Hepatocyte (in vitro differentiated cells): ENCODE measurements at regions not wholly inside any gene's neighbourhood (a gene's known extent, or its start where the extent isn't known, plus 50 kb on each side); places are given as distances from the start of the nearest gene placed in this dataset.

Experiments used
- DNase-seq: peaks from one replicate; pipeline ENCODE4 v3.0.0-alpha.2; 2016; ENCODE audit warnings: low spot score
- H2AFZ ChIP-seq: fragments of 200-600 bp; sonication (generic); 2 replicates; pipeline ENCODE4 v1.6.0; 2016; ENCODE audit warnings: antibody characterized with exemption, mild to moderate bottlenecking
- H3K27ac ChIP-seq: fragments of 200-600 bp; sonication (generic); 2 replicates; pipeline ENCODE4 v1.5.1; 2016; ENCODE audit warnings: mild to moderate bottlenecking
- H3K27me3 ChIP-seq: fragments of 200-600 bp; sonication (generic); 2 replicates; pipeline ENCODE4 v1.6.1; 2016
- H3K36me3 ChIP-seq: fragments of 200-600 bp; sonication (generic); replicated peaks from 2 replicates; pipeline ENCODE4 v1.5.1; 2016; ENCODE audit warnings: low read depth; ENCODE audit not compliant: insufficient read depth
- H3K4me1 ChIP-seq: fragments of 200-600 bp; sonication (generic); 2 replicates; pipeline ENCODE4 v1.5.1; 2016; ENCODE audit warnings: mild to moderate bottlenecking, moderate library complexity; ENCODE audit not compliant: insufficient read depth
- H3K4me2 ChIP-seq: fragments of 200-600 bp; sonication (generic); 2 replicates; pipeline ENCODE4 v1.6.0; 2016
- H3K4me3 ChIP-seq: fragments of 200-600 bp; sonication (generic); 2 replicates; pipeline ENCODE4 v1.5.1; 2016; ENCODE audit warnings: mild to moderate bottlenecking
- H3K79me2 ChIP-seq: fragments of 200-600 bp; sonication (generic); 2 replicates; pipeline ENCODE4 v1.6.0; 2017; ENCODE audit warnings: mild to moderate bottlenecking
- H3K9me2 ChIP-seq: fragments of 200-600 bp; sonication (generic); replicated peaks from 2 replicates; pipeline ENCODE4 v1.6.0; 2017; ENCODE audit warnings: mild to moderate bottlenecking; ENCODE audit not compliant: insufficient read depth
- H3K9me3 ChIP-seq: fragments of 200-600 bp; sonication (generic); 2 replicates; pipeline ENCODE4 v1.5.1; 2016; ENCODE audit warnings: low read depth, mild to moderate bottlenecking
- H4K20me1 ChIP-seq: fragments of 200-600 bp; sonication (generic); 2 replicates; pipeline ENCODE4 v1.6.0; 2016; ENCODE audit warnings: mild to moderate bottlenecking; ENCODE audit not compliant: insufficient read depth, poor library complexity, severe bottlenecking
- CTCF ChIP-seq: fragments of 200-600 bp; sonication (generic); IDR thresholded peaks from 2 replicates; pipeline ENCODE4 v1.5.1; 2016; ENCODE audit warnings: antibody characterized with exemption, mild to moderate bottlenecking; ENCODE audit not compliant: poor library complexity
- EZH2 ChIP-seq: fragments of 200-600 bp; sonication (generic); IDR thresholded peaks from 2 replicates; pipeline ENCODE4 v1.6.1; 2016; ENCODE audit warnings: antibody characterized with exemption, mild to moderate bottlenecking, borderline replicate concordance
- EZH2phosphoT487 ChIP-seq: fragments of 200-600 bp; sonication (generic); IDR thresholded peaks from one replicate; pipeline ENCODE4 v1.6.1; 2018; ENCODE audit warnings: antibody characterized with exemption, mild to moderate bottlenecking, low read depth, moderate library complexity; ENCODE audit not compliant: unreplicated experiment, severe bottlenecking
- WGBS: methylation state at CpG from one replicate; pipeline ENCODE4 v1.1.6; 2016; ENCODE audit warnings: low lambda C conversion rate; ENCODE audit errors: missing lambda C conversion rate; 5-methylcytosine and 5-hydroxymethylcytosine counted together

- H2AFZ ChIP-seq: no peak overlapping the region
- H3K9me3 ChIP-seq: no peaks in the 10 kb centered on the region
- no peaks in the 10 kb centered on the region for H4K20me1 ChIP-seq
- no peak for DNase-seq
- no peaks in the 10 kb centered on the region for H3K4me1 ChIP-seq
- H3K9me2 ChIP-seq: no peaks in the 10 kb centered on the region
- 69% methylated on average over 4 of the region's 4 CpGs for WGBS
- no peaks in the 10 kb centered on the region for H3K36me3 ChIP-seq
- no peak overlapping the region for H3K27ac ChIP-seq
- H3K27me3 ChIP-seq: no peaks in the 10 kb centered on the region
- no peak overlapping the region for H3K4me2 ChIP-seq
- H3K4me3 ChIP-seq: no peak overlapping the region
- no peaks in the 10 kb centered on the region for H3K79me2 ChIP-seq
- TF ChIP-seq CTCF (no peak), EZH2 (no peak), EZH2phosphoT487 (no peak)
These were observed 986.5 kb downstream of the TUSC7 start for GRCh38 chr3:117695871-117696645.

- Histone ChIP-seq H3K9me3 (no peaks in the 10 kb centered on the region), H3K9me2 (no peaks in the 10 kb centered on the region), H3K79me2 (no peaks in the 10 kb centered on the region), H3K27me3 (no peaks in the 10 kb centered on the region), H2AFZ (no peak overlapping the region), H3K4me1 (no peaks in the 10 kb centered on the region), H3K36me3 (no peaks in the 10 kb centered on the region), H4K20me1 (no peaks in the 10 kb centered on the region), H3K27ac (no peak overlapping the region), H3K4me2 (no peak overlapping the region), H3K4me3 (no peak overlapping the region)
- WGBS: 63% methylated on average over 5 of the region's 5 CpGs
- TF ChIP-seq EZH2 (no peak), CTCF (no peak), EZH2phosphoT487 (no peak)
- no peak for DNase-seq
These were observed 987.4 kb downstream of the TUSC7 start for GRCh38 chr3:117696851-117697407.

- H3K79me2 ChIP-seq: no peaks in the 10 kb centered on the region
- no peak overlapping the region for H3K4me2 ChIP-seq
- no peaks in the 10 kb centered on the region for H3K9me3 ChIP-seq
- 92% methylated on average over 2 of the region's 2 CpGs for WGBS
- TF ChIP-seq CTCF: no peak
- no peak for TF ChIP-seq EZH2
- TF ChIP-seq EZH2phosphoT487: no peak
- no peak overlapping the region for H2AFZ ChIP-seq
- H3K4me3 ChIP-seq: no peak overlapping the region
- H3K27me3 ChIP-seq: no peaks in the 10 kb centered on the region
- H3K9me2 ChIP-seq: no peaks in the 10 kb centered on the region
- H3K36me3 ChIP-seq: no peaks in the 10 kb centered on the region
- no peak overlapping the region for H3K27ac ChIP-seq
- no peaks in the 10 kb centered on the region for H4K20me1 ChIP-seq
- no peaks in the 10 kb centered on the region for H3K4me1 ChIP-seq
- DNase-seq: no peak
These were observed 989.5 kb downstream of the TUSC7 start for GRCh38 chr3:117699058-117699457.
